Embryonic facial prominence (tissue), 1 donor: ENCODE measurements at regions not wholly inside any gene's neighbourhood (a gene's known extent, or its start where the extent isn't known, plus 50 kb on each side); places are given as distances from the start of the nearest gene placed in this dataset.

Experiments
- DNase-seq: peaks from one replicate; pipeline ENCODE4 v3.0.0-alpha.2; 2016; ENCODE audit errors: extremely low spot score

DNA sequence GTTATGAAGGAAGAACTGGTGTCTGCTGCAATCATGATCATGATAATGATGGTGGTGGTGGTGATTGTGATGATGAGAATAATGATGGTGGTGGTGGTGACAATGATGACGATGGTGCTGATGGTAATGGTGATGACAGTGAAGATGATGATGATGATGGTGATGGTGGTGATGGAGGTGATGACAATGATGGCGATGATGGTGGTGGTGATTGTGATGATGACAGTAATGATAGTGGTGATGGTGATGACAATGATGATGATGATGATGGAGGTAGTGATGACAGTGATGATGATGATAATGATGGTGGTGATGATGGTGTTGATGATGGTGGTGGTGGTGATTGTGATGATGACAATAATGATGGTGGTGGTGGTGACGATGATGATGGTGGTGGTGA, 52.8 kb upstream of the ANO1 start:
- DNase-seq = no peak

DNA sequence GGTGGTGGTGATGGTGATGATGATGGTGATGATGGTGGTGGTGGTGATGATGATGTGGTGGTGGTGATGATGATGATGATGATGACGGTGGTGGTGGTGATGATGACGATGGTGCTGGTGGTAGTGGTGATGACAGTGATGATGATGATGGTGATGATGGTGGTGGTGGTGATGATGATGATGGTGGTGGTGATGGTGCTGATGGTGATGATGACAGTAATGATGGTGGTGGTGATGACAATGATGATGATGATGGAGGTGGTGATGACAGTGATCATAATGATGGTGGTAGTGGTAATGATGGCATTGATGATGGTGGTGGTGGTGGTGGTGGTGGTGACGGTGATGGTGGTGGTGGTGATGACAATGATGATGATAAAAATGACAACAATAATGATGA, 52.1 kb upstream of the ANO1 start:
- DNase-seq = no peak

DNA sequence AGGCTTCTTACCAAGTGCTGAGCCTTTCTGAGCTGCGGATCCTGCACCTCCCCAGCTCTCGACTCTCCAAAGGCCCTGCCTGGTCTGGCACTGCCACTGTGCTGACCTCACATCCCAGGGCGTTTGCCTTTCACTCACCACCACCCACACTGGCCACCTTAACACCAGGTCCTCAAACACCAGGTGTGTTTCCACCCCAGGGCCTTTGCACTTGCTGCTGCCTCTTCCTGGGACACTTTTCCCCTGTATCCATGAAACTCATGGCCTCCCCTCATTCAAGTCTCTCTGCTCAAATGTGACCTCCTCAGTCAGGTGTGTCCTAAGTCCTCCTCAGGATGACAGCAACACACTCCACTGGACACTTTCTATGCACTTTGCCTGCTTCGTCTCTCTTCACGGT, 51.4 kb upstream of the ANO1 start:
- DNase-seq = no peak

DNA sequence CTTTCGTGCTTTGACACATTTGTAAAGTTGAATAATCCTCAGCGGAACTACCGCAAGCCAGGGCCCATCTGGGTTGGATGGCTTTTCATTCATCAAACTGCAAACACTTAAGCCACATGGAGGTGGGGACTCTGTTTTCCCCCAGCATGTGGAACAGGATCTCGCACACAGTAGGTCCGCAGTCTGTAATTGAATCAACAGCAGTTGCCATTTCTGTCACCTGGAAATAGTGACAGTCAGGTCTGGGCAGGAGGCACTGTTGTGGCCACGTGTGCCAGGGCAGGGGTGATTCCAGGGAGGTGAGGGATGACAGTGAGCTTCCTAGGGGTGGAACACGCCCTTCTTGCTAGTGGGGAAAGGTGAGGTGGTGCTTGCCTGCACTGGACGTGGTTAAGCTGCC, 50.7 kb upstream of the ANO1 start:
- no peak for DNase-seq

DNA sequence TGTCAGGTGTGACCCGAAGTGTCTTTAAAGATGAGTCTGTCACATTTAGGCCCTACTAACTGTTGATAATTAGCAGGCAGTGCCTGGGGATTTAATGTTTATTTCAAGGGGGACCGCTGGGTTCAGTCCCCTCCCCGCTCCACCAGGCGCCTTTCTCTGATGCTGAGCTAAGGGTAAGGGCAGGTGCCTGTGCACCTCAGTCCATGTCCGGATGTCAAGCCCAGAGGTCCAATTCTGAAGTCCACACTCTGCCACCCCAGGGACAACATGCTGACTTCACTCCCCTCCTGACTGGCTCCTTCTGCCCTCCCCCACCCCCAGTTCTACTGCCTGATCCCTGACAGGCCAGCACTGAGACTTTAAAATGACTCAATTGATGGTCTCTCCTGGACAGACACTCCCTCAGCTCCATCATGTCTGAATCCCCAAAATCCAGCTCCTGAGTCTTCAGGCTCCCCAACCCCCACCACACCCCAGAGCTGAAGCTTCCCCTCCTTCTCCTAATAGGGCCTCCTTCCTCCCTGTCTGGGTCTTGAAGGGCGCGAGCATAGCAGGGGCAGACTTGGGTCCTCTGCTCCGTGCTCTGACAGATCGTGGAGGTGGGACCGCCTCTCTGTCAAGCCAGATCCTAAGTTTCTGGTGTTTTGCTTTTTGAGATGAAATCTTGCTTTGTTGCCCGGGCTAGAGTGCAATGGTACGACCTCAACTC, 49.8 kb upstream of the ANO1 start:
- DNase-seq = no peak
